ENCODE measurements at regions not wholly inside any gene's neighbourhood (a gene's known extent, or its start where the extent isn't known, plus 50 kb on each side); places are given as distances from the start of the nearest gene placed in this dataset.

DNA sequence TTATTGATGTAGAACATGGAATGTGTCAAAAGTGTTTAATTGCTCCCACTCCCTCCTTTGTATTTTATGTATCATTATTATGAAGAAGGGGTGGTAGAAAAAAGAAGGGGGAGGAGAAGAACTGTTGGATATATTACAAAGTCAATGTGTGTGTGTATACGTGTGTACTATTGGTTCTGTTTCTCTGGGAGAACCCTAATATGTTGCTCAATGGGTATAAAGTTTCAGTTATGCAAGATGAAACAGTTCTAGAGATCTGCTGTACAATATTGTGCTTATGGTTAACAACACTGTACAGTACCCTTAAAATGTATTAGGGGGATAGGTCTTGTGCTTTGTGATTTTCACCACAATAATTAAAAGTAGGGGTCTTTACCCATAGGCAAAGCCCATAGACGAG, 58.1 kb upstream of the ZC3H15 start:
- Histone ChIP-seq H3F3A (ENCODE audit: low read length, unreplicated experiment) (no peaks in the 10 kb centered on the region), H3K27me3 (ENCODE audit: low read length) (no peaks in the 10 kb centered on the region), H3K9me3 (ENCODE audit: low read length) (no peaks in the 10 kb centered on the region), H3K9ac (ENCODE audit: low read length) (no peak overlapping the region), H3K4me3 (ENCODE audit: low read length) (no peak overlapping the region), H3K4me2 (ENCODE audit: low read length) (no peak overlapping the region), H4K20me1 (ENCODE audit: low read length) (no peaks in the 10 kb centered on the region), H2AFZ (ENCODE audit: low read length) (no peak overlapping the region), H3K27ac (ENCODE audit: low read length) (no peak overlapping the region), H3K9me2 (replicated peaks; ENCODE audit: low read length) (no peaks in the 10 kb centered on the region), H3K36me3 (ENCODE audit: low read depth, low read length) (no peaks in the 10 kb centered on the region), H3K79me2 (ENCODE audit: low read length) (no peaks in the 10 kb centered on the region), H3K4me1 (ENCODE audit: insufficient read depth, low read length) (peaks cover 27% of the 10 kb centered on the region)
- ChIA-PET CTCF (no interaction called here), POLR2A (ENCODE audit: unreplicated experiment) (no interaction called here)
- no TSS peak for BruUV-seq (replicated peaks)
- ATAC-seq, result no peak
- TF ChIP-seq EZH2 (IDR thresholded peaks at IDR 0.05; ENCODE audit: low read length, unreplicated experiment) (no peak), EZH2phosphoT487 (IDR thresholded peaks at IDR 0.05; ENCODE audit: borderline replicate concordance, low read length) (no peak)
- TF ChIP-seq, protein P1, sequence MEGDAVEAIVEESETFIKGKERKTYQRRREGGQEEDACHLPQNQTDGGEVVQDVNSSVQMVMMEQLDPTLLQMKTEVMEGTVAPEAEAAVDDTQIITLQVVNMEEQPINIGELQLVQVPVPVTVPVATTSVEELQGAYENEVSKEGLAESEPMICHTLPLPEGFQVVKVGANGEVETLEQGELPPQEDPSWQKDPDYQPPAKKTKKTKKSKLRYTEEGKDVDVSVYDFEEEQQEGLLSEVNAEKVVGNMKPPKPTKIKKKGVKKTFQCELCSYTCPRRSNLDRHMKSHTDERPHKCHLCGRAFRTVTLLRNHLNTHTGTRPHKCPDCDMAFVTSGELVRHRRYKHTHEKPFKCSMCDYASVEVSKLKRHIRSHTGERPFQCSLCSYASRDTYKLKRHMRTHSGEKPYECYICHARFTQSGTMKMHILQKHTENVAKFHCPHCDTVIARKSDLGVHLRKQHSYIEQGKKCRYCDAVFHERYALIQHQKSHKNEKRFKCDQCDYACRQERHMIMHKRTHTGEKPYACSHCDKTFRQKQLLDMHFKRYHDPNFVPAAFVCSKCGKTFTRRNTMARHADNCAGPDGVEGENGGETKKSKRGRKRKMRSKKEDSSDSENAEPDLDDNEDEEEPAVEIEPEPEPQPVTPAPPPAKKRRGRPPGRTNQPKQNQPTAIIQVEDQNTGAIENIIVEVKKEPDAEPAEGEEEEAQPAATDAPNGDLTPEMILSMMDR (conservative IDR thresholded peaks at IDR 0.05; ENCODE audit: low read depth, low read length), result no peak
- intact Hi-C loops (cut with micrococcal nuclease), result loop anchor here (10.0 kb wide), 1 partner anchor 293 kb away; no protein-coding TSS in a partner anchor
- DNase-seq, result no peak

DNA sequence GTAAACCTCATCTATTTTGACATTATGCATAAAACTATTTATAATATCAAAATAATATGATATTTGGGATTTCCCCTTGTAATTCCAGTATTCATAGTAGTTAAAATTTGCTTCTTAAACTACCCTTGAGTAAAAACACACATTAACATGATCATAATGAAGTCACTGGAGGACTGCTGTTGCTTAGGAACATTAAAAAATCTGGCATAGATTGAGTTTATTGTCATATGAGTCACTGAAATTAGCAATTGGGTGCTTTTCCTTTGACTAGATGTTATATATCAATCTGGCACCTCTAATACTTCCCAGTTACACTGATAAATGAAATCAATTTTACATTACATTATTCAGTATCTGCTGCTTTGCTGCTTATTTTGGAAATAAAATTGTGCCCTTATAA, 57.0 kb upstream of the ZC3H15 start:
- Histone ChIP-seq H4K20me1 (ENCODE audit: low read length) (no peaks in the 10 kb centered on the region), H3F3A (ENCODE audit: low read length, unreplicated experiment) (no peaks in the 10 kb centered on the region), H3K4me2 (ENCODE audit: low read length) (no peak overlapping the region), H3K4me1 (ENCODE audit: insufficient read depth, low read length) (peaks cover 27% of the 10 kb centered on the region), H3K79me2 (ENCODE audit: low read length) (no peaks in the 10 kb centered on the region), H3K9me2 (replicated peaks; ENCODE audit: low read length) (no peaks in the 10 kb centered on the region), H3K27ac (ENCODE audit: low read length) (no peak overlapping the region), H3K36me3 (ENCODE audit: low read depth, low read length) (no peaks in the 10 kb centered on the region), H3K9ac (ENCODE audit: low read length) (no peak overlapping the region), H3K9me3 (ENCODE audit: low read length) (no peaks in the 10 kb centered on the region), H3K4me3 (ENCODE audit: low read length) (no peak overlapping the region), H2AFZ (ENCODE audit: low read length) (no peak overlapping the region), H3K27me3 (ENCODE audit: low read length) (no peaks in the 10 kb centered on the region)
- intact Hi-C loops (cut with micrococcal nuclease), result loop anchor here (10.0 kb wide), 1 partner anchor 294 kb away; no protein-coding TSS in a partner anchor
- POLR2A ChIA-PET (ENCODE audit: unreplicated experiment), result no interaction called here
- CTCF ChIA-PET, result no interaction called here
- BruUV-seq (replicated peaks), result no TSS peak
- peak; percentile 50 for DNase-seq
- peak; percentile 61 for ATAC-seq
- TF ChIP-seq EZH2 (IDR thresholded peaks at IDR 0.05; ENCODE audit: low read length, unreplicated experiment) (no peak), EZH2phosphoT487 (IDR thresholded peaks at IDR 0.05; ENCODE audit: borderline replicate concordance, low read length) (no peak)
- TF ChIP-seq, protein P1 (conservative IDR thresholded peaks at IDR 0.05; ENCODE audit: low read depth, low read length), result no peak

DNA sequence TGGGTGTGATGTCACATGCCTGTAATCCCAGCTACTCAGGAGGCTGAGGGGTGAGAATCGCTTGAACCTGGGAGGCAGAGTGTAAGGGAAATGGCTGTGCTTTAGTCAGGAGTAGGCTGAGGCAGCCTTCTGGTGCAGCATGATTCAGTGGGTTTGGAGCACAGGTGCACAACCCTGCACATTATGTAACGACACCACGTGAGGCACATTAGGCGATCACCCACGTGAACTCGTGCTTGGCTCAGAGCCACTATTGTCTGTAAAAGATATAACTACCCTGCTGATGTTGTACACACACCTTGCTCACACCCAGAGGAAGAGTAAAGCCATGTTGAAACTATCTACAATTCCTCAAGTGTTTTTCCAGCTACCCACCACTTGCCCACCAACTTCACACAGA, 54.8 kb upstream of the ZC3H15 start:
- no peak for DNase-seq
- BruUV-seq (replicated peaks), result no TSS peak
- H3F3A ChIP-seq (ENCODE audit: low read length, unreplicated experiment), result no peaks in the 10 kb centered on the region
- ATAC-seq, result no peak
- H3K4me1 ChIP-seq (ENCODE audit: insufficient read depth, low read length), result peaks cover 18% of the 10 kb centered on the region
- H3K36me3 ChIP-seq (ENCODE audit: low read depth, low read length), result no peaks in the 10 kb centered on the region
- no peaks in the 10 kb centered on the region for H3K9me2 ChIP-seq (replicated peaks; ENCODE audit: low read length)
- no peak overlapping the region for H3K9ac ChIP-seq (ENCODE audit: low read length)
- no peak overlapping the region for H2AFZ ChIP-seq (ENCODE audit: low read length)
- ChIA-PET POLR2A (ENCODE audit: unreplicated experiment) (no interaction called here), CTCF (no interaction called here)
- no peak overlapping the region for H3K27ac ChIP-seq (ENCODE audit: low read length)
- H4K20me1 ChIP-seq (ENCODE audit: low read length), result no peaks in the 10 kb centered on the region
- H3K27me3 ChIP-seq (ENCODE audit: low read length), result no peaks in the 10 kb centered on the region
- intact Hi-C loops (cut with micrococcal nuclease), result no loop called here
- no peak overlapping the region for H3K4me2 ChIP-seq (ENCODE audit: low read length)
- no peak for TF ChIP-seq EZH2 (IDR thresholded peaks at IDR 0.05; ENCODE audit: low read length, unreplicated experiment)
- TF ChIP-seq EZH2phosphoT487 (IDR thresholded peaks at IDR 0.05; ENCODE audit: borderline replicate concordance, low read length), result no peak
- TF ChIP-seq, protein P1 (conservative IDR thresholded peaks at IDR 0.05; ENCODE audit: low read depth, low read length), result no peak
- H3K79me2 ChIP-seq (ENCODE audit: low read length), result no peaks in the 10 kb centered on the region
- no peak overlapping the region for H3K4me3 ChIP-seq (ENCODE audit: low read length)
- H3K9me3 ChIP-seq (ENCODE audit: low read length), result no peaks in the 10 kb centered on the region

All from PC-3 (cell line).